ENCODE measurements at regions not wholly inside any gene's neighbourhood (a gene's known extent, or its start where the extent isn't known, plus 50 kb on each side); places are given as distances from the start of the nearest gene placed in this dataset.

DNA sequence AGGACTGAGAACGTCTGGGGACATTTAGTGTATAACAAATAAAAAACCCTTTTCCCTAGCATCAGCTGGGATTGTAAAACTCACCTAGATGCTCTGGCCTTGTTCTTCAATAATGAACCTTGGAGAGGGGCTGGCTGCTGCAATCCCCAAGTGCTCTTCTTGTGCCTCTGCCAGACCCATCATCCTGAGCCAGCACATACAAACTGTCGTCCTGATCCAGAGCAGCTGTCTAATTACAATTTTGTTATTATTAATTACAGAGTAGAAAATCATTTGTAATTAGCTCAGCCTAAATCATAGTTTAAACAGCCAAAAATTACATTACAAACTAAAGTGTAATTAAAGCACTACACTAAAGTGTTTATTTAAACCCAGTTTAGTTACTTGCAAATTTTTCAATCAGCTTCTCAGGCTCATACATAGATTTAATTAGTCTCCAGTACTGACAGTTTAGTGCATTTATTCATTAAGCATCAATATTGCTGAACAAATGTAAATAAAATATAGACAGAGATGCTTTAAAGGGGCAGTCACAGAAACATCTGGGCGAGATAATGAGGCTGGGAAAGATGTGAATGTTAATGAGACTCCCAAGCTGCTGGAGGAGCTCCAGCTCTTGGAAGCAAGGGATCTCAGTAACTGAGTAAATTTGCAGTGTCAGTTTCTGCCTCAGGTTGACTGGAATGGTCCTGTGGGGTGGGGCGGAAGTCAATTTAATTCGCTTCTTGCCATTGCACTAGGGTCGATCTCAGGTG is 632.3 kb upstream of the TLE4 start:
- DNase-seq (ENCODE audit: low spot score), result no peak
- no peaks in the 10 kb centered on the region for H3K9me3 Mint-ChIP-seq (ENCODE audit: unreplicated experiment)
- TF ChIP-seq, protein P1, sequence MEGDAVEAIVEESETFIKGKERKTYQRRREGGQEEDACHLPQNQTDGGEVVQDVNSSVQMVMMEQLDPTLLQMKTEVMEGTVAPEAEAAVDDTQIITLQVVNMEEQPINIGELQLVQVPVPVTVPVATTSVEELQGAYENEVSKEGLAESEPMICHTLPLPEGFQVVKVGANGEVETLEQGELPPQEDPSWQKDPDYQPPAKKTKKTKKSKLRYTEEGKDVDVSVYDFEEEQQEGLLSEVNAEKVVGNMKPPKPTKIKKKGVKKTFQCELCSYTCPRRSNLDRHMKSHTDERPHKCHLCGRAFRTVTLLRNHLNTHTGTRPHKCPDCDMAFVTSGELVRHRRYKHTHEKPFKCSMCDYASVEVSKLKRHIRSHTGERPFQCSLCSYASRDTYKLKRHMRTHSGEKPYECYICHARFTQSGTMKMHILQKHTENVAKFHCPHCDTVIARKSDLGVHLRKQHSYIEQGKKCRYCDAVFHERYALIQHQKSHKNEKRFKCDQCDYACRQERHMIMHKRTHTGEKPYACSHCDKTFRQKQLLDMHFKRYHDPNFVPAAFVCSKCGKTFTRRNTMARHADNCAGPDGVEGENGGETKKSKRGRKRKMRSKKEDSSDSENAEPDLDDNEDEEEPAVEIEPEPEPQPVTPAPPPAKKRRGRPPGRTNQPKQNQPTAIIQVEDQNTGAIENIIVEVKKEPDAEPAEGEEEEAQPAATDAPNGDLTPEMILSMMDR (IDR thresholded peaks at IDR 0.05; ENCODE audit: unreplicated experiment), result no peak
- no peak overlapping the region for H3K27ac Mint-ChIP-seq (ENCODE audit: unreplicated experiment)
- no peaks in the 10 kb centered on the region for H3K36me3 Mint-ChIP-seq (ENCODE audit: low read depth, unreplicated experiment)
- no peak overlapping the region for H3K4me3 Mint-ChIP-seq (ENCODE audit: unreplicated experiment)
- H3K4me1 Mint-ChIP-seq (ENCODE audit: unreplicated experiment), result no peaks in the 10 kb centered on the region
- H3K27me3 Mint-ChIP-seq (ENCODE audit: unreplicated experiment), result no peaks in the 10 kb centered on the region

DNA sequence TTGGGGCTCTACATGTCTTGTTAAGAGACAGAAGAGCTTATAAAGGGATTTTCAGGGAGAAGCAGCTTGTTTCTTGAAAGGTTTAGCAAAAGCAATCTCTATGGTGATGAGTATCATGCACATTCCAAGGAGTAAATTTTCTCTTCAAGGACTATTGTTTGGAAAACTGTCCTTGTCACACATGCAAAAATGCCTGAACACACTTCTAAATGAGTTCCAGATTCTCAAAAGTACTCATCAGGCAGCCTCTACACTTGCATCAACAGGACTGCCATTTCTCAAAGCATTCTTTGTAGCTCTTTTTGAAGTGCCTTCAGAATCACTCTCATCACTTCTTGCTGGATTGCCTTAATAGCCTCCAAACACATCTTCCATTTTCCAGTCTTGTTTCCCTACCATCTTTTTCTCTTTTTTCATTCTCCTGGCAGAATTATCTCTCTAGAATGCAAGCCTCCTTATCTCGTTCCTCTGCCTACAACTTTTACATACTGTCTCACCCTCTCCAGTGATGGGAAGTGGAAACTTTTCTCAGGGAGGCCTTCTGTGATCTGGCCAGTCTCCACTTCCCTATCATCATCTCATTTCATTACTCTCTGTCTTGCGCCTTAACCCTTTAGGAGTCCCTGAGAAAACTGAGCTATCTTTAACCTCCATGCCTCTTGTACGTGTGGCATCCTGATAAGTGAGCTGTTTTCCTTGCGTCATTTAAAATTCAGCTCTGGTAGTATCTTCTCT is 631.5 kb upstream of the TLE4 start:
- TF ChIP-seq, protein P1 (IDR thresholded peaks at IDR 0.05; ENCODE audit: unreplicated experiment), result no peak
- Mint-ChIP-seq H3K4me3 (ENCODE audit: unreplicated experiment) (no peak overlapping the region), H3K36me3 (ENCODE audit: low read depth, unreplicated experiment) (no peaks in the 10 kb centered on the region), H3K27me3 (ENCODE audit: unreplicated experiment) (no peaks in the 10 kb centered on the region), H3K9me3 (ENCODE audit: unreplicated experiment) (no peaks in the 10 kb centered on the region), H3K27ac (ENCODE audit: unreplicated experiment) (no peak overlapping the region), H3K4me1 (ENCODE audit: unreplicated experiment) (no peaks in the 10 kb centered on the region)
- DNase-seq (ENCODE audit: low spot score), result no peak

DNA sequence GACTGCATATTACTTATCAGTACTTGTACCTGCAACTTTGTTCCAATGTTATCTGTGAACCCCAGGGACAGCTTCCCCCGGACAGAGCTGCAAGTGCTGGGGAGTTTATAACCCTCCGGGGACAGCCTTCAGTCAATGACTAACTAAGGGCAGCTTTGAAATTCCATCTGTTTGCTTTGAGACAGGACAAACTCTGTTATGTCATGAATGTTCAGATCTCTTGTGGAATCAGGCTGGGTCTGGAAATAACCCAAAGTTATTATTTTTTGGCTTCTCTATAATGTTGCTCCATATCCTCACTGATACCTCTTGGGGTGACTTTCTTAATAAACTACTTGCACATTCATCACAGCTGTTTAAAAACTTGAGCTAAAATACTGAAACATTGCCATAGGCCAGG is 617.5 kb upstream of the TLE4 start:
- Mint-ChIP-seq H3K4me1 (ENCODE audit: unreplicated experiment) (peaks cover 2% of the 10 kb centered on the region), H3K36me3 (ENCODE audit: low read depth, unreplicated experiment) (no peaks in the 10 kb centered on the region), H3K9me3 (ENCODE audit: unreplicated experiment) (peaks cover 8% of the 10 kb centered on the region), H3K27me3 (ENCODE audit: unreplicated experiment) (peaks cover 2% of the 10 kb centered on the region), H3K27ac (ENCODE audit: unreplicated experiment) (no peak overlapping the region), H3K4me3 (ENCODE audit: unreplicated experiment) (no peak overlapping the region)
- TF ChIP-seq, protein P1 (IDR thresholded peaks at IDR 0.05; ENCODE audit: unreplicated experiment), result no peak
- DNase-seq (ENCODE audit: low spot score), result no peak

DNA sequence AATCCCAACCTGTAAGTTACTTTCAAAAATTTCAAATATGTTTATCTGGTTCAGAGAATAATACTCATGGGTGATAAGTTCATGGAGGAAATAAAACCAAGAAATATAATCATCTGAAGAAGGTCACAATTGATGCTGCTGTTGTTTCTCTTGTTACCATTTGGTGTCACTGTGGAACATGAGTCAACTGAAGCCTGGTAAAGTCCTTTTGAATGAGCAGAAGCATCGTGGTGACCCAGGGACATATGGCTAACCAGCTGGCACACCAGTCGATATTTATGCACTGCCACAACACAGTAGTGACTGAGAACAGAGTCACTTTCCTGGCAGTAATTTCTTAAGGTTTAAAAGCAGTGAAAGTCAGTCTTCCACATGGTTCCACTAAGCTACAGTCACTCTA is 612.9 kb upstream of the TLE4 start:
- H3K27me3 Mint-ChIP-seq (ENCODE audit: unreplicated experiment), result no peaks in the 10 kb centered on the region
- no peak overlapping the region for H3K4me3 Mint-ChIP-seq (ENCODE audit: unreplicated experiment)
- TF ChIP-seq, protein P1 (IDR thresholded peaks at IDR 0.05; ENCODE audit: unreplicated experiment), result no peak
- H3K27ac Mint-ChIP-seq (ENCODE audit: unreplicated experiment), result no peak overlapping the region
- H3K36me3 Mint-ChIP-seq (ENCODE audit: low read depth, unreplicated experiment), result no peaks in the 10 kb centered on the region
- no peak for DNase-seq (ENCODE audit: low spot score)
- no peaks in the 10 kb centered on the region for H3K9me3 Mint-ChIP-seq (ENCODE audit: unreplicated experiment)
- H3K4me1 Mint-ChIP-seq (ENCODE audit: unreplicated experiment), result peaks cover 2% of the 10 kb centered on the region

DNA sequence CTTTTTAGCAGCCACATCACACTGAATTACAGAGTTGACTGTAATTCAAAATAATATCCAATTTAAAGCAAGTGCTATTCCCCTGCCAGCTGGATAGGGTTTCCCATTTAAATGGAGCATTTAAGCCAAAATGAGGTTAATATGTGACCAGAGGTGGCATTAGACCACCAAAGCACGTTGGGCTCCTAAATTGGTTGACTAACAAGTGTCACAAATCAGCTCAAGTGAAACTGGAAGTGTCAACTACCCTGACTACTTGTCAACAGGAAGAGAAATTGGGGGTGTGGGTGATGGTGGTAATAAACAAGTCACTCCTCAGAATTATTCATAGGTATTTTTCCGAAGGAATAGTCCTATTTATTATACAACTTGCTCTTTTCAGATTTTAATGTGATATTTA is 609.6 kb upstream of the TLE4 start:
- TF ChIP-seq, protein P1 (IDR thresholded peaks at IDR 0.05; ENCODE audit: unreplicated experiment), result no peak
- DNase-seq (ENCODE audit: low spot score), result no peak
- Mint-ChIP-seq H3K9me3 (ENCODE audit: unreplicated experiment) (no peaks in the 10 kb centered on the region), H3K27ac (ENCODE audit: unreplicated experiment) (no peak overlapping the region), H3K4me3 (ENCODE audit: unreplicated experiment) (no peak overlapping the region), H3K4me1 (ENCODE audit: unreplicated experiment) (peaks cover 2% of the 10 kb centered on the region), H3K27me3 (ENCODE audit: unreplicated experiment) (no peaks in the 10 kb centered on the region), H3K36me3 (ENCODE audit: low read depth, unreplicated experiment) (no peaks in the 10 kb centered on the region)
